GM21381 (cell line): ENCODE measurements at regions not wholly inside any gene's neighbourhood (a gene's known extent, or its start where the extent isn't known, plus 50 kb on each side); places are given as distances from the start of the nearest gene placed in this dataset.

Source experiments
- ATAC-seq: cut with Tn5 transposase; IDR thresholded peaks from one replicate; pipeline ENCODE4 v1.9.1; 2021; ENCODE audit warnings: mild to moderate bottlenecking, moderate library complexity; ENCODE audit not compliant: unreplicated experiment

DNA sequence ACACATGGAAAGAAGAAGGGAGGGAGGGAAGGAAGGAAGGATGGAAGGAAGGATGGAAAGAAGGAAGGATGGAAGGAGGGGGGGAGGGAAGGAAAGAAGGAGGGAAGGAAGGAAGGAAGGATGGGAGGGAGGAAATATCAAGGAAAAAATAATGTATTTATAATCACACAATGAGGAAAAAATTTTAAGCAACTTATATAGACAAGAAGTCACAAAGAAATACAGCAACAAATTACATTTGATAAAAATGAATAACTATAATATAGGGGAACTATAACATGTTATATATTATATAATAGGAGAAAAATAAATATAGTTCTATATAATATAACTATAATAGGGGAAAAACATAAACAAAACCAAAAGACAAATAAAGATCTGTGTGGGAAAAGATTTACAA is 441.8 kb downstream of the LRATD1 start:
- ATAC-seq, result no peak

DNA sequence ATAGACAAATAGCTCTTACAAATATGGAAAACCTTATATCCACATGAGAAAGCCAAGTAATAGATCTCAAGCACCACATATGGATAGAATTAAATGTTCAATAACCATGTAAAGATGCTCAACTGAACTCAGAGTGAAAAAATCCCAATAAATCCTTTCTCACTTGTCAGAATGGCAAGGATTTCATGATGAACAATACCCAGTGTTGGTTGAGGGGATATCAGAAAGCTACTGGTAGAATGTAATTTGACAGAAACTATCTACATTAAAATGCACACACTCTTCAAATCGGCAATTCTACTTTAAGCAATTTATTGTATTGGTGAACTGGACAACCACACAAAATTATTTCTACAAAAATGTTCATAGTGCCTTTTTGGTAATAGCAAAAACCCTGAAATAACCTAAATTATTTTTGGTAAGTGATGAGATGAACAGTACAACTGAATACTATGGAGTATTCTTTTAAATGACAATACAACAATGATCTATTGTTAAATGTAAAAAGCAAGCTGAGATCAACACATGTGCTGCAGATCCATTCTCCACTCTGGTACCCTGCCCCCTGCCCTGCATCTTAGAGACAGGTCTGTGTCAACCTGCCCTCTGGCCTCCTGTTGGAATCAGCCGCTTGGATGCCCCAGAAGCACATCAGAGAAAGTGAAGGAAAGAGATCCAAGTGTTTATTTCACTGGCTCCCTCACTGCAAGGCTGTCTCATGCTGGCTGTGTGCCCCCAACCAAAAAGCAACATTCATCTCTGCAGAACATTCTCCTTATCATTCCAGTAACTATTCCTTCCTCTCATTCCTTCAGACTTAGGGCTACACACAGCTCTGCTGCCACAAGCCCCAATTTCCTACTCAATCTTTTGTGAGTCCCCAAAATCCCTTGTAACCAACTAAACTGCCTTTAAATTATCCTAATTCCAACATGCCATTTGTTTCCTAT is 442.5 kb downstream of the LRATD1 start:
- ATAC-seq, result no peak

DNA sequence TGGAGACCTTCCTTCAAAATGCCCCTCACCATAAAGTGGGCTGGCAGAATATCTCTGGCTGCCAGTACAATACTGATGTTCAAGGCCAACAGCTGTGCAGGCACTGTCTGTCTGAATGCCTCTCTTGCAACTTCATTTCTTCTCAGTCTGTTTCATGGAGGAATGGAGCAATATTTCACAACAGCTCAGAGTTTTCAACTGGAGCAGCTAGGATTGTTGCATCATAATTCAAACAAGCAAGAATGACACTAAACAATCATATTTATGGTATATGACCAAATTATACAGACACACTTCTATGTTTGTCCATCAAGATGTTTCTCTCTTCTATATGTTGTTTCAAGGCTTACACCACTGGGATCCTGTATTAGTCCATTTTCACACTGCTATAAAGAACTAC is 444.2 kb downstream of the LRATD1 start:
- ATAC-seq, result no peak

DNA sequence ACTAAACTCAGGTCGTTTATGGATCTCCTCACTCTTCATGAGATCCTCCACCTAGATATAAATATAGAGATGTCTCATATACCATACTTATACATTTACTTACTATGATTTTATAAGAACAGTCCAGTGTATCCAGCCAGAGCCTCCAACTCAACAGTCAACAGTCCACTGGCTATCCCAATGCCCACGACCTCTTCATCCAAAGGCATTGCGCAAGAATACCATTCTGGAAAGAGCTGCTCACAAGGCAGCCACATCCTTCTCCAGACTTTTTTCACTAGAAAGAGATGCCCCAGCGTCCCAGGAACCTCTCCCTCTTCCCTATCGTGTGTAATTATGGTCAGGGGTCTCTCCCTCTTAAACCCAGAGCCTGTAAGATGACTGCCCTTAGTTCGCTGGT is 448.8 kb downstream of the LRATD1 start:
- ATAC-seq, result no peak

DNA sequence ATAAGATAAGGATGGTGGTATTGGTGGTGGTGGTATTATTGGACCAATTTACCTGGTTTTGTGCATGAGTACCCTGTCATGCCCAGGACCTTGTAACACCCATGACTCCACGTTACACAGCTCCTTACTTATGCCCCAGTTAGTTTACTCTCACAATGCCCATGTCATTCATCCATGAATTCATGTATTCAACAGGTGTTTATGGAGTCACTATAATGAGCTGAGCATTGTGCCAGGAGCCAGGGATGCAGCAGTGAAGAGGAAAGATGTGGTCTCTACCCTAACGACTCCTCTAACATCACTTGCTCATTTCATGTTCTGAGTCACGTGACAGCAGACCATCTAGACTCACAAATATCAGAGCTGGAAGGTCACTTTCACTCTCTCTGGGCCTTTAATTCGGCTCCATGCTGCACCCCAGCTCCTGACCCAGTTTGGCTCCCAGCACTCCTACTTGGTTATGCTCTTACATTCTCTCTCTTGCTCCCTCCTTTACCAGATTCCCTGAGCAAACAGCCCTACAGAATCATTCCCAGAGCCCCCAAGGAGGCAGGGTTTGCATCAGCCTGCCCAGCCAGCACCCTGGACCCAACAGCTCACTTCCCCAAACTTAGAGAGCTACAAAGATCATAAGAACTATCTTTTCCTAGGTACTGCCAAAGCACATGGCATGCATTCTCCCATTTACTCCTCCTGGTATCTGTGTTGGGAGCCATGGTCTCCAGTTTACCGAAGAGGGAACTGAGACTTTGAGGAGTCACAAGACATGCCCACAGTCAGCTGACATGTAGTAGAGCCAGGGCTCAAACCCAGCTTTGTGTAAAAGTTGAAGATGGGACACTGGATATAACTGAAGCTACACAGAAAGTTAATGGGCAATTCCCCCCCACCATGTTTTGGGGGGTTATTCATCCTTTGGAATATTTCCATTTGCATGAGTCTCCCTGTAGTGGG is 449.9 kb downstream of the LRATD1 start:
- no peak for ATAC-seq

DNA sequence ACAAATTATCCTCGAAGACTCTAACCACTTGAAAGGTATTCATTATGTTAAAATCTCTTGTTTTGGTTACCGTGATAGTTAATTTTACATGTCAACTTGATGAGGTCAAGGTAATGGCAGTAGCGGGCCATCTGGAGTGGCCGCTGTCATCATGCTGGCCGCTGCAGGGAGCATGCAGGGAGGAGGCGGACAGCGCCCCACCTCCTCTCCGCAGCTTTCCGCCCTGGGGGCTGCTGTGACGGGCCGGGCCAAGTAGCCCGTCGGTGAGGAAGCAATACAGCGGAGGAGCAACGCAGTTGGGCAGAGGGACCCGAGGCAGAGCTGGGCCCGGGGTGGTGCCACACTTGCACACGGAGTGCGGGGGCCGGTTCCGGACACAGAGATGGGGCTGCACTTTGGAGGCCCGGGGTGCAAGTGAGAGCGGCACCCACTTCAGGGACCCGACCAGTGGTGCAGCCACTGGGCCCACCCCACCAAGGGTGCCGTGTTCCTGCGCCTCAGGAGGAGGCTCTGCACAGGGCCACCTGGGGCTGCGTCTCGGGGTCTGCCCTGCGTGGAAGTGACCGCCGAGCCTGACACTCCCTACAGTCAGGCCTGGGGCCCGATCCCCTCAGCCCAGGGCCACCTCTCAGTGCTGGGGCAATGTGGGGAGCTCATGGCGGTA is 452.4 kb downstream of the LRATD1 start:
- ATAC-seq, result no peak

DNA sequence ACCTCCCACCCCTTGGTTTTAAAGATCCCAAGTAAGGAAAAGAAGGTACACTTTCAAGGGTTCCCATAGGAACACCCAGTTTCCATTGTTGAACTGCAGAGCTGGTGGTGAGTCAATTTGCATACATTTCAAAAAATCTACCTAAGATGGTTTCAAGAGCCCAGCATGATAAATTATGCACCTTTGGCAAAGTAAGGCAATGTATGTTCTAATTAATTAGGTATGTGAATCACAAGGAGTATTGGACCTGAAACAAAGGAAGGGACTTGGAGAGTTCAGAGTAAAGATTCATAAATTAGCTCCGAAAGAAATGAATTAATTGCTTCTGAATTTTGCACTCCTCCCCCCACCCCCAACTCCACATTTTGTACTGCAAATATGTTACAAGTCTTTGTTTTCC is 459.7 kb downstream of the LRATD1 start:
- ATAC-seq, result no peak

DNA sequence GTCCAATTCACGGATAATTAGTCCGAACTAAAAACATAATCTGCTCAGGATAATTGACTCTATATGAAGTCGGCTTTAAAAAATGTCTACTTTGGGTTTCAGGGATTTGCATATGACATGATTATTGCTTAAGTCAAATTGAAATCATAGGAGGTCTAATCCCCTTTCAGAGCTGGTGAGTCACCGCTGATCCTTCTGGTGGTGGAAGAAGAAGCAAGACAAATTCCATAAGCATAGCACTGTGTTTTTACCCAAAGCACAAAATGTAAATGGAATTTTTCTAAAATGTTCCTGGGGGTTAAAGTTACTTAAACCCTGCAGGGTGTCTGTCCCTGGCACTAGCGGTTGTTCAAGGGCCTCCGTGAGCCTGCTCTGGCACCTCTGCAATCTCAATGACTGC is 460.2 kb downstream of the LRATD1 start:
- ATAC-seq, result no peak

DNA sequence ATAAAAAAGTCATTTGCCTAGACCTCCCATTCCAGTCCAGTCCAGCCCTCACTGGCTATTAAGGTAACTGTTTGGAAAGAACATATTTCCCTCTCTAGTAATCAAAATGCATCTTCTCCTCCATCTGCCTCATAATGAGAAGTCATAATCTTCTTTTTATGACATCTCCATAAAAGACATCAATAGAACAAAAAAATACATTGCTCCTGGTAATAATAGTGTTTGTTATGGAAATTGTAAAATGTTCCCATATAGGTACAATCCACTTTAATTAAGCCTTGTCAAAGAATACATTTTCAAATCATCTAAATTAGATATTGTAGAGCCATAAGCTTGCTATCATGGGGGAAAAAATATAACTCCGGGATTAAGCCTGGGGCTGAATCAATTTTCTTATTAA is 461.6 kb downstream of the LRATD1 start:
- no peak for ATAC-seq

DNA sequence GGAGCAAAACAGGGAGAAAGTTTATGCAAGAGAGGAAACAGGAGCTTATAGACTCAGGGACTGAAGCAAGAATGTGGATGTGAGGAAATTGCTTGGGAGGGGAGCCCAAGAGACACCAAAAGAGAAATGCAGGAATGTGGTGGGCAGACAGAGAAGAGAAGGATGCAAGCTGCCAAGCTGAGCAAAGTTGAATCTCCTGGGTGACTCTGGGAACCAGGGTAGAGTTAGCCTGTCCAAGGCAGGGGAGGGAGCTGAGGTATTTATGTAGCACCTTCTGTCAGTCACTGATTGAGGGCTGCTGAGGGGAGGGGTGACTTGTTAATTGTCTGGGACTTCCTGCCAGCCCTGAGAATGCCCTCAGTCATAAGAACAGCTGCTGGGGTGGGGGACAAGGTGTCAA is 464.3 kb downstream of the NBAS start:
- no peak for ATAC-seq

DNA sequence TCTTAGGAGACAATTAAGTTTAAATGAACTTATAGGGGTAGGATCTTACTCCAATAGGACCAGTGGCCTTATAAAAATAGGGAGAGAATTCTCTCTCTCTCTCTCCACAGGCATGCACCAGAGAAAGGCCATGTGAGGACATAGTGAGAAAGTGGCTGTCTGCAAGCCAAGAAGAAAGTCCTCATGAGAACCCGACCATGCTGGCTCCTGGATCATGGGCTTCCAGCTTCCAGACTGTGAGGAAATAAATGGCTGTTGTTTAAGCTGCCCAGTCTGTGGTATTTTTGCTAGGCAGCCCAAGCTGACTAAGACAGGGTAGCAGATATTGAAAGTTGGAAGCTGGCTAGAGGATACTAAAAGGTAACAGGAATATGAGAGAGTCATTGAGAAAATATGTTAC is 454.0 kb downstream of the NBAS start:
- no peak for ATAC-seq

DNA sequence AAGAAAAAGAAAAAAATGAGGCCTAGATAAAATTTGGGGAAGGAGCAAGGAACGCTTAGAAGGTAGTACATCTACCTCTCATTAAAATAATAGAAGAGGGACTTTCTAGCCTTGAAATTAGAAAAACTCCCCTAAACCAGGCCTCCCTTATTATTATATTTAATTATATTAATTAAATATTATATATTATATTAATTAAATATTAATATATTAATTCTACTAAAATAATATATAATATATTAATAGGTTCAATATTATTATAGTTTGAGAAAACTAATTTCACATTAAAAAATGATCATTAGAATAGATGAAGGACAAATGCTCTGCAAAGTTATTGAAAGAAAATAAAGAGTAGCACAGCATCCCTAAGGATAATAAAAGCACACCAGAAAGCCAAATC is 449.4 kb downstream of the NBAS start:
- ATAC-seq, result no peak

DNA sequence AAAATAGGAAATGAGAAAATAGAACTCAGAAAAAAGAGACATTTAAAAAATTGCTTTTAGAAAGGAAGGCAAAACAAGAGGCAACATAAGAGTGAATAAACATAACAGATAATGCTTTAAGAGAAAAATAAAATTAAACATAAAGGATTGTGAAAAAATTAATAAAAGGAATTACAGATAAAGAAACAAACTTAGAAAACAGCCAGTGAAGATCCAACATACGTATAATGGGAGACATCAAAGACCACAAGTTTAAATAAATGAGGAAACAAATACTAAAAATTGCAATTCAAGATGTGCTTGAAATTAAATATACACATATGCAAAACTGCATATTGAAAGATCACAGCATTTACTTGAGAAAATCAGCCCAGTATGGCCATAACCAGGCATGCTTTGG is 448.9 kb downstream of the NBAS start:
- ATAC-seq, result no peak

DNA sequence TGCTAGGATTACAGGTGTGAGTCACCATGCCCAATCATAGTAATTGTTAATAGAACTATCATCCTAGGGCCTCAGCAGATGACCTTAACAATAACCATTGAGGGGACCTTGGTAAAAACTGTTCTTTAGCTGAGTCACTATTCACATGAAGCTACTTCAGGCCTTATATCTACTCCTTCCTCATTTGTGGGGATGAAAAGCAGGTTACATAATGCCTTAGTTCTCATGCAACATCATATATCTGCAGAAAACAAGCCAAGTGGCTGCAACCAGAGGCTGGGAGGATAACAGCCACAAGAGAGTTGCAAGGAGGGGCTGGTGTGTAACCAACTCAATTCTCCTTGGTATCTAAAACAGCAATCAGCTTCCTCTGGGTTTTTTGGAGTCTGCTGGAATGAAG is 445.4 kb downstream of the NBAS start:
- no peak for ATAC-seq

DNA sequence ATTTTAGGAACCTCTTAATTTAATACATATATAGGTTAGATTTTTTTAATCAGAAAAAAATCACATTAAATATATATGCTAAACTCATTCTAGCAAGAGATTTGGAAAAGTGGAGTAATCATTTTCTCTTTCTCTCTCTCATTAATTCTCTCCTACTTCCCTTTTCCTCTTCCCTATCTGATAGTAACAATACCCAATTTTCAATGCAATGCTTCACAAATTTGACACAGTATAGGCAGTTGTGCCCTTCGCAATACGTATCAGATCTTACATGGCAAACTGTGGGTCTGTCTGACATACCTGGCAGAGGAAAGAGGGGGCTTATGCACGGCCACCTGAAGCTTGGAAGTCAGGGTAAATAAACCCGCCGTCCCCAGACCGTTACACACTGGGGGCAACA is 444.3 kb downstream of the NBAS start:
- ATAC-seq, result no peak
